K562 (cell line): ENCODE measurements at regions not wholly inside any gene's neighbourhood (a gene's known extent, or its start where the extent isn't known, plus 50 kb on each side); places are given as distances from the start of the nearest gene placed in this dataset.

Experiments used
- ATAC-seq: fragments of 200-7000 bp; cut with Tn5 transposase; 3 replicates; pipeline ENCODE4 v1.9.1; 2020; ENCODE audit warnings: moderate library complexity
- BruUV-seq: library from RNA; stranded (reverse); fragments of 400-500 nt; replicated peaks from 2 replicates; lab custom pipeline; 2021; lab: Mats Ljungman, UMichigan
- CTCF ChIA-PET: fragments of 300-600 bp; formaldehyde crosslinking; extraction: SDS; loops from one replicate; lab custom pipeline; 2021; ENCODE audit warnings: low intra/inter-chr PET ratio; lab: Yijun Ruan, JAX
- POLR2A ChIA-PET: fragments of 300-600, 350-650 bp; sonication (Branson Sonifier 250); formaldehyde crosslinking; extraction: SDS; loops from one replicate; lab custom pipeline; 2021; ENCODE audit warnings: antibody characterized with exemption, inconsistent platforms; lab: Yijun Ruan, JAX
- DNase-seq, 4 experiments: peaks; one replicate each; pipeline versions ENCODE4 v3.0.0 to v3.0.0-alpha.2; 2011 to 2018; ENCODE audit warnings: low spot score in 3 of 4, mixed read lengths in 3 of 4; ENCODE audit errors: extremely low read depth in 1 of 4
- FAIRE-seq: peaks from 2 replicates; lab custom pipeline; 2011; peaks lifted over from hg19 to GRCh38; lab: Jason Lieb, UNC
- H2AFZ ChIP-seq: 2 replicates; pipeline ENCODE4 v1.6.0; 2011; ENCODE audit warnings: low read depth, low read length, control low read depth, inconsistent platforms
- H3K27ac ChIP-seq: fragments of 200-600 bp; 3 replicates; pipeline ENCODE4 v1.8.0; 2011; ENCODE audit warnings: low read depth, mild to moderate bottlenecking, control low read depth, inconsistent platforms, low read length, moderate library complexity, mixed read lengths; ENCODE audit errors: extremely low read depth
- H3K27me3 ChIP-seq, 2 experiments: fragments of 300-600 bp in 1 of 2; 2 replicates in 1 of 2; 3 replicates in 1 of 2; pipeline versions ENCODE4 v1.6.0 to v1.8.0; 2011; ENCODE audit warnings: inconsistent platforms in 2 of 2, low read length in 2 of 2, mild to moderate bottlenecking in 1 of 2, mixed read lengths in 1 of 2, moderate library complexity in 1 of 2; ENCODE audit not compliant: control insufficient read depth in 2 of 2, insufficient read depth in 2 of 2
- H3K36me3 ChIP-seq: fragments of 300-600 bp; 3 replicates; pipeline ENCODE4 v1.8.0; 2011; ENCODE audit warnings: mild to moderate bottlenecking, low read length, inconsistent platforms; ENCODE audit not compliant: control insufficient read depth, insufficient read depth
- H3K4me1 ChIP-seq, 2 experiments: fragments of 200-600 bp in 1 of 2; replicated peaks in 1 of 2; 2 replicates in 1 of 2; 3 replicates in 1 of 2; pipeline versions ENCODE4 v1.5.1 to v1.8.0; 2011; ENCODE audit warnings: inconsistent platforms in 2 of 2, low read length in 2 of 2, mild to moderate bottlenecking in 1 of 2, mixed read lengths in 1 of 2, moderate library complexity in 1 of 2; ENCODE audit not compliant: control insufficient read depth in 2 of 2, insufficient read depth in 2 of 2
- H3K4me2 ChIP-seq: 2 replicates; pipeline ENCODE4 v1.6.1; 2011; ENCODE audit warnings: low read length, control low read depth, inconsistent platforms, mixed read lengths; ENCODE audit not compliant: insufficient read depth
- H3K4me3 ChIP-seq: fragments of 200-600 bp; sonication (generic), shearing (Covaris generic); 2 replicates; pipeline ENCODE4 v1.5.1; 2016; ENCODE audit warnings: control low read depth, inconsistent platforms
- H3K79me2 ChIP-seq: fragments of 200-600 bp; 3 replicates; pipeline ENCODE4 v1.8.0; 2011; ENCODE audit warnings: low read length, inconsistent platforms; ENCODE audit not compliant: control insufficient read depth, insufficient read depth
- H3K9ac ChIP-seq, 2 experiments: 2 replicates each; pipeline versions ENCODE4 v1.6.0 to v1.6.1; 2011; ENCODE audit warnings: low read depth in 2 of 2, low read length in 2 of 2, control low read depth in 1 of 2, inconsistent platforms in 1 of 2, mild to moderate bottlenecking in 1 of 2, mixed read lengths in 1 of 2; ENCODE audit not compliant: insufficient read depth in 1 of 2
- H3K9me1 ChIP-seq: one replicate; pipeline ENCODE4 v1.6.0; 2011; ENCODE audit warnings: inconsistent platforms, mild to moderate bottlenecking, low read length, moderate library complexity; ENCODE audit not compliant: control insufficient read depth, insufficient read depth
- H3K9me3 ChIP-seq: replicated peaks from 2 replicates; pipeline ENCODE4 v1.5.1; 2011; ENCODE audit warnings: low read depth, low read length, inconsistent platforms; ENCODE audit not compliant: control insufficient read depth, insufficient read depth
- H4K20me1 ChIP-seq: replicated peaks from 2 replicates; pipeline ENCODE4 v1.6.1; 2011; ENCODE audit warnings: low read length, inconsistent platforms, mixed read lengths; ENCODE audit not compliant: control insufficient read depth, insufficient read depth
- ETV1 ChIP-seq: fragments of 450-650 bp; conservative IDR thresholded peaks from 2 replicates; pipeline ENCODE4 v1.6.1; 2016; ENCODE audit warnings: missing genetic modification characterization, control low read depth, low read depth, missing compliant biosample characterization
- FOSL1 ChIP-seq: fragments of 200-800 bp; sonication (Bioruptor generic); conservative IDR thresholded peaks from 2 replicates; pipeline ENCODE4 v1.6.1; 2016; ENCODE audit warnings: missing genetic modification characterization, missing compliant biosample characterization
- MECOM ChIP-seq: fragments of 250-450 bp; sonication (Bioruptor Pico); IDR thresholded peaks from 2 replicates; pipeline ENCODE4 v1.8.0; 2022; ENCODE audit warnings: inconsistent platforms
- ZBTB7A ChIP-seq: IDR thresholded peaks from 2 replicates; pipeline ENCODE4 v1.6.1; 2011; ENCODE audit warnings: low read depth, mild to moderate bottlenecking, low read length, moderate library complexity, borderline replicate concordance; ENCODE audit not compliant: control insufficient read depth
- WGBS: fragments of 100-300 bp; shearing (Covaris generic); methylation state at CpG from one replicate; pipeline ENCODE4 v1.1.6; 2016; ENCODE audit warnings: low coverage, mixed read lengths; ENCODE audit not compliant: insufficient coverage; ENCODE audit errors: missing lambda C conversion rate; 5-methylcytosine and 5-hydroxymethylcytosine counted together
- in situ Hi-C: fragments of 300-500 bp; cut with MboI; formaldehyde crosslinking; loops from 4 replicates; pipeline ENCODE4 v1.15.0; 2018; ENCODE audit warnings: inconsistent platforms, mixed read lengths
- intact Hi-C: fragments of 100-400 bp; cut with micrococcal nuclease; formaldehyde crosslinking; loops from 2 replicates; pipeline ENCODE4 v1.14.2; 2022

GRCh38 chr6:158907931-158908330, 88.8 kb upstream of the EZR start:
- H3K4me1 ChIP-seq, result no peaks in the 10 kb centered on the region; a peak in 1 of 5 replicates
- no peaks in the 10 kb centered on the region for H3K79me2 ChIP-seq
- CTCF ChIA-PET, result no interaction called here
- H3K27ac ChIP-seq, result no peak overlapping the region
- no peak for FAIRE-seq
- H3K27me3 ChIP-seq, result no peaks in the 10 kb centered on the region
- no peak overlapping the region for H3K9ac ChIP-seq
- TF ChIP-seq ZBTB7A (0 out of 2 replicates have a peak, but pooled peaks have one; percentile 30), MECOM (CRISPR knock-in tag) (no peak)
- TF ChIP-seq, all 486 proteins: peak for 1
- POLR2A ChIA-PET, result interaction anchor here (0.6 kb wide), 1 partner anchor 317 kb away, joined by 4 read pairs; no protein-coding TSS in a partner anchor
- no peak overlapping the region for H3K4me3 ChIP-seq
- in situ Hi-C loops (no loop called here), intact Hi-C loops (loop anchor here (10.0 kb wide), 1 partner anchor 1097 kb away; no protein-coding TSS in a partner anchor)
- DNase-seq (no peak), ATAC-seq (no peak)
- H3K36me3 ChIP-seq, result no peaks in the 10 kb centered on the region
- no TSS peak for BruUV-seq
- WGBS, result 32% methylated on average over 10 of the region's 10 CpGs
- H3K9me1 ChIP-seq, result no peaks in the 10 kb centered on the region
- H4K20me1 ChIP-seq, result no peaks in the 10 kb centered on the region
- H3K4me2 ChIP-seq, result no peak overlapping the region
- no peak overlapping the region for H2AFZ ChIP-seq
- H3K9me3 ChIP-seq, result peaks cover 11% of the 10 kb centered on the region

- H3K4me2 ChIP-seq, result no peak overlapping the region
- ATAC-seq (no peak), DNase-seq (no peak), FAIRE-seq (no peak)
- no peaks in the 10 kb centered on the region for H3K79me2 ChIP-seq
- no peaks in the 10 kb centered on the region for H3K9me1 ChIP-seq
- H3K27me3 ChIP-seq, result no peaks in the 10 kb centered on the region
- no peaks in the 10 kb centered on the region for H4K20me1 ChIP-seq
- no peak overlapping the region for H2AFZ ChIP-seq
- TF ChIP-seq ETV1 (tag) (no peak), FOSL1 (peak; percentile 41; the same call in 1 of the 2 replicates)
- POLR2A ChIA-PET, result interaction anchor here (1.0 kb wide), 1 partner anchor 37 kb away, joined by 4 read pairs; no protein-coding TSS in a partner anchor
- intact Hi-C loops (loop anchor here (10.0 kb wide), 1 partner anchor 1098 kb away; no protein-coding TSS in a partner anchor), in situ Hi-C loops (no loop called here)
- 19% methylated on average over 4 of the region's 4 CpGs for WGBS
- H3K9ac ChIP-seq, result no peak overlapping the region
- H3K9me3 ChIP-seq, result peaks cover 11% of the 10 kb centered on the region
- H3K36me3 ChIP-seq, result no peaks in the 10 kb centered on the region
- no TSS peak for BruUV-seq
- CTCF ChIA-PET, result no interaction called here
- H3K4me1 ChIP-seq, result no peaks in the 10 kb centered on the region; a peak in 1 of 5 replicates
- H3K4me3 ChIP-seq, result no peak overlapping the region
- no peak overlapping the region for H3K27ac ChIP-seq
These were observed 87.8 kb upstream of the EZR start for GRCh38 chr6:158906926-158907325.
